ENCODE measurements at regions not wholly inside any gene's neighbourhood (a gene's known extent, or its start where the extent isn't known, plus 50 kb on each side); places are given as distances from the start of the nearest gene placed in this dataset.

DNA sequence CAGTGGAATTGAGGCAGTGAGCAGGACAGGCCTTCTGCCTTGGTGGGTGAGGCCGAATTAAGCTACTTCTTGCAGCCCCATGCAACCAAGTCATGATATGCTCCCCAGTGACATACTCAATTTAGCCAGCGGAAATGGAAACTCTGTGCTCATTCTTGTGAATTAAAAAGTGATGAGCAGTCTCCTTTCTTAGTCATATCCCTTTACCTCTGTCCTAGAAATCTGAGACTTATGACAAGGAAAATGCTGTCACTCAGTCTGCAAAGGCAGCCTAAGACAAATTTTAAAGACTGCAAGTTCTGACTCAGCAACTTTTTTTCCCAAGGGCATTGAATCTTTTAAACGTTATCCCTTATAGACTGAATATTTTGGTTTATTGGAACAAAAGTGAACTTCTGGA, 218.2 kb downstream of the SH3BP4 start:
- Mint-ChIP-seq H3K27ac (no peak overlapping the region), H3K9me3 (peaks cover 5% of the 10 kb centered on the region), H3K4me1 (no peaks in the 10 kb centered on the region), H3K4me3 (no peak overlapping the region), H3K36me3 (ENCODE audit: low read depth) (no peaks in the 10 kb centered on the region), H3K27me3 (peaks cover 16% of the 10 kb centered on the region)
- peak; percentile 23 for ATAC-seq (replicated peaks)

DNA sequence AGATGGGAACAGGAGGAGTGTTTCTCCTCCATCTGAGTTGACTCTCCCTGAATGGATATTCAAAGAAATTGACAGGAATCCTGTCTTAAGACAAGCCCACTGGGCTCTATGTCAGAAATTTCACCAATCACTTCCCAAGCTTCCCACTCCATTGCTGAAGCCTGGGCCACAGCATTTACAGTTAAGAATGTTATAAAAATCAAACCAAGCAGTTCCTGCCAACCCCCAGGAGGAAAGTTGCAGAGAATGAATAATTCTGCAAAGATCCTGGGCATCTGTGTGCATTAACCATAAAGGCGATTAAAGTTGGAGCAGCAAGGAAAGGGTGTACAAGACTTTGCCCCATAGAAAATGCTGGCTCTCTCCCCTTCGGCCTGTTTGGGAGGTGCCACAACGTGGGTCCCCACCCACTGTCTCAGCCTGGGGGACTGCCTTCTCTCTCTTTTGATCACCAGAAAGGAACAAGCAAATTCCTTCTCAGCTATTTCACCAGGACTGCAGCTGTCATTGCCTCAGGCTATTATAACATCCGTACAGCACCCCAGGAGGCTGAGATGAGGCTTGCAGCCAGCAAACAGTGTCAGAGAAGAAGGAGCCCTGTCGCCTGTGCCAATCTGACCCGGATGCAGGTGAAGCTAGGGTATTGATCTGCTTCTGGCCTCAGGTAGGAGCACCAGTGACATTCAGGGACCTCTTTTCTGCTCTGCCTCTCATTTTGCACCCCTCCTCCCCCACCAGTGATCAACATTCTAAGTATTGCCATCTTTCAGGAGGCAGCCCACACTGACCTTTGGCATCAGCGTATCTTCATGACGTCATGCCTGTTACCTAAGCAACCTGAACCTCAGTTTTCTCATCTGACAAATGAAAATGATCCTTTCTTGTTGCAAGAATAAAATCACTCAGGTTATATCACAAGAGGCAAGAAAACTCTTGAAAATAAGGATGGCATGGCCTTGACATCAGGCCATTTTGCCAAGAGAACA, 219.0 kb downstream of the SH3BP4 start:
- no peaks in the 10 kb centered on the region for H3K4me1 Mint-ChIP-seq
- H3K27ac Mint-ChIP-seq: no peak overlapping the region
- H3K36me3 Mint-ChIP-seq (ENCODE audit: low read depth): no peaks in the 10 kb centered on the region
- peaks cover 5% of the 10 kb centered on the region for H3K9me3 Mint-ChIP-seq
- no peak for ATAC-seq (replicated peaks)
- peaks cover 12% of the 10 kb centered on the region for H3K27me3 Mint-ChIP-seq
- H3K4me3 Mint-ChIP-seq: no peak overlapping the region

DNA sequence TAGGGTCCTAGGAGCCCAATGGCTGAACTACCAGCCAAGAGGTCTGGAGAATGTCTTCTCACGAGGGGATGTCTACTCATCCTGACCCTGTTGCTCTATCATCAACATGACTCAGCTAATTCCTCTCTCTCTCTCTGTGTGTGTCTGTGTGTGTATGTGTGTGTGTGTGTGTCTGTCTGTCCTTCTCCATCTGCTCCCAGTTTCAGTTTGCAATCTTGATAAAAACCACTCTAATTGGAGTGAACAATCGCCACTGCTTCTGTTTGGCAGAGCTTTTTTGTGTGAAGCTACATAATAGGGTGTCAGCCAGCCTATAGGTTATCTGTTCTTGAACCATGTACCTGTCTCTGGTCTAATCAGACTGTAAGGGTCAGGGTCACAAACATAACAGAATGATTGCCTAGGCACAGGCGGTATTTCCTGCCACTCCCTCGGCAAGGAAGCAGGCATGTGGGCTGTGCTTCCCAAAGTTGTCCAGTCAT, 219.8 kb downstream of the SH3BP4 start:
- H3K36me3 Mint-ChIP-seq (ENCODE audit: low read depth): no peaks in the 10 kb centered on the region
- H3K27me3 Mint-ChIP-seq: peaks cover 16% of the 10 kb centered on the region
- no peak for ATAC-seq (replicated peaks)
- H3K9me3 Mint-ChIP-seq: peaks cover 9% of the 10 kb centered on the region
- no peaks in the 10 kb centered on the region for H3K4me1 Mint-ChIP-seq
- no peak overlapping the region for H3K4me3 Mint-ChIP-seq
- H3K27ac Mint-ChIP-seq: no peak overlapping the region

DNA sequence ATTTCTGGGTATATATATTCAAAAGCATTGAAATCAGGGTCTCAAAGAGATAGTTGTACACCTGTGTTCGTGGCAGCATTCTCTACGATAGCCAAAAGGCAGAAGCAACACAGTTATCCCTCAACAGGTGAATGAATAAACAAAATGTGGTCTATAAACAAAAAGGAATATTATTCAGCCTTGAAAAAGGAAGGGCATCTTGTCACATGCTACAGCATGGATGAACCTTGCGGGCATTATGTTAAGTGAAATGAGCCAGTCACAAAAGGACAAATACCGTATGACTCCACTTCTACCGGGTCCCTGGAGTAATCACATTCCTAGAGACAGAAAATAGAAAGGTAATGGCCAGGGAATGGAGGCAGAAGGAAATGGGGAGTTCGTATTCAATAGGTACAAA, 228.8 kb downstream of the SH3BP4 start:
- Mint-ChIP-seq H3K4me3 (no peak overlapping the region), H3K27me3 (peaks cover 23% of the 10 kb centered on the region), H3K9me3 (peaks cover 4% of the 10 kb centered on the region), H3K36me3 (ENCODE audit: low read depth) (no peaks in the 10 kb centered on the region), H3K27ac (no peak overlapping the region), H3K4me1 (no peaks in the 10 kb centered on the region)
- ATAC-seq (replicated peaks): no peak

DNA sequence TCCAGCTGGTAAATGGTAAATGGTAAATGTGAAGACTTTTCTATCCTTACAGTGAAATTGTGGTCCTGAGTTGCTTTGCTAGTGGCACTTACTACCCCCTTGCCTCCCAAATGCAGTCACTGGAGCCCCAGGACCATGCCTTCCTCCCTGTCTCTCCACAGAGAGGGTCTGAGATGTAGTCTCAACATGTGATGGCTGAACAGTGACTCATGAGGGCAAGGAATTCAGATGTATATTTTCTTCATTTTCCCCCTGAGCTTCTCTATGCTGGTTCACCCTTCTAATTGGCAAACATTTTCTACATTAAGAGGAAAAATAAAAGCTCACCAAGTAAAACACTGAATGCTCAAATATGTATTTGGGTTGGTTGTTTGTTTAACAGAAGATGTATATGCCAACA, 232.0 kb downstream of the SH3BP4 start:
- Mint-ChIP-seq H3K4me3 (no peak overlapping the region), H3K27ac (no peak overlapping the region), H3K27me3 (peaks cover 18% of the 10 kb centered on the region), H3K4me1 (no peaks in the 10 kb centered on the region), H3K9me3 (no peaks in the 10 kb centered on the region), H3K36me3 (ENCODE audit: low read depth) (no peaks in the 10 kb centered on the region)
- no peak for ATAC-seq (replicated peaks)

DNA sequence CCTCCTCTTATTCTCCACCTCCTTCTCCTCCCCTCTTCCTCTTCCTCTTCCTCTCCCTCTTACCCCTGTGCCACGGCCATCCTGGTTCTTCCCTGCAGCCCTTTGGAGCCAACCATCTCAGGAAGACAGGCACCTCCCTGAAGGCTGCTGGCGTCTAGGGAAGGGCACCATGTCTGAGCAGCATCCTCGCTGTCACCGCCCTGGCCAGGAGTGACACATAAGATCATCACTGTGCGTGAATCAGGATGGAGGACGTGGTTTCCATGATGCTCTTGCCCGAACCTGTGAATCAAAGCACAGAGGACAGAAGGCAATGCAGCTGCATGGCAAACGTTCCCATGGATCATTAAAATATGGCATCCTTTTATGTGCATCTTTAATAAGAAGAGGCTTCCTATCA, 236.0 kb downstream of the SH3BP4 start:
- no peak overlapping the region for H3K4me3 Mint-ChIP-seq
- no peaks in the 10 kb centered on the region for H3K4me1 Mint-ChIP-seq
- H3K27ac Mint-ChIP-seq: no peak overlapping the region
- H3K27me3 Mint-ChIP-seq: peaks cover 11% of the 10 kb centered on the region
- no peaks in the 10 kb centered on the region for H3K9me3 Mint-ChIP-seq
- no peaks in the 10 kb centered on the region for H3K36me3 Mint-ChIP-seq (ENCODE audit: low read depth)
- no peak for ATAC-seq (replicated peaks)

DNA sequence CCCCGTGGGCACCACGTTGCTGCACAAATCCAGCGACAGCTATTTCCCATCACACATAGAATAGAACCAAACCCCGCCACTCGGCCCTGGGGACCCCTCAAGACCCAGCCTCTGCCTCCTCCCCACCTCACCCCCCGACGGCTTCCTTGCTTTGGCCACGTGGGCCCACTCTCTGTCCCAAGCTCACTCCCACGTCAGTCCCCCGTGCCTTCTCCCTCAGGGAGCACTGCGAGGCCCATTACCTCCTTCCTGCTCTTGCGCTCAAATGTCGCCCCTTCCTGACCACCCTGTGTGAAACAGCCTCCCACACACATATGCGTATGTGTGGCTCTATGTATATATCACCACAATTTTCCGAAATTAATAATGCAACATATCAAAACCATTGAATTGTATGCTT, 239.7 kb downstream of the SH3BP4 start:
- Mint-ChIP-seq H3K27me3 (peaks cover 17% of the 10 kb centered on the region), H3K4me3 (no peak overlapping the region), H3K27ac (no peak overlapping the region), H3K9me3 (peaks cover 3% of the 10 kb centered on the region), H3K4me1 (no peaks in the 10 kb centered on the region), H3K36me3 (ENCODE audit: low read depth) (no peaks in the 10 kb centered on the region)
- no peak for ATAC-seq (replicated peaks)

DNA sequence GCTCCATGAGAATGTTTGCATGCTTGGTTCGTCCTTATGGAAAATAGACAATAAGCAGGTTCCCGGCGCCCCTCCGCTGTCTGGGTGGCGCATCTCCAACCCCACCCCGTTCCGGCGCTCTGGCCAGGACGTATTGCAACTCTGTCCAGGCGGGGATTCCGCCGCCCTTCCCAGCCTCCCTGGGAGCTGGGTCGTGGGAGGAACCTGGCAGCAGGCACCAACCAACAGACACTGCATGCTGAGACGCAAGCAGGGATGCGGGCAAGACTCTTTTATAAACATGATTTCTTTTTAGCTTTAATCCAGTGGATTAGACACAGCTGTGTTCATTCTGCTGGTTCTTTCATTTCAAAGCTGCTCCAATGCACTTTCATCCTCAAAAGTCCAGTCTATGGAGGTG, 240.2 kb downstream of the SH3BP4 start:
- H3K9me3 Mint-ChIP-seq: peaks cover 3% of the 10 kb centered on the region
- H3K27ac Mint-ChIP-seq: no peak overlapping the region
- ATAC-seq (replicated peaks): no peak
- H3K4me3 Mint-ChIP-seq: no peak overlapping the region
- H3K4me1 Mint-ChIP-seq: no peaks in the 10 kb centered on the region
- peaks cover 17% of the 10 kb centered on the region for H3K27me3 Mint-ChIP-seq
- no peaks in the 10 kb centered on the region for H3K36me3 Mint-ChIP-seq (ENCODE audit: low read depth)

DNA sequence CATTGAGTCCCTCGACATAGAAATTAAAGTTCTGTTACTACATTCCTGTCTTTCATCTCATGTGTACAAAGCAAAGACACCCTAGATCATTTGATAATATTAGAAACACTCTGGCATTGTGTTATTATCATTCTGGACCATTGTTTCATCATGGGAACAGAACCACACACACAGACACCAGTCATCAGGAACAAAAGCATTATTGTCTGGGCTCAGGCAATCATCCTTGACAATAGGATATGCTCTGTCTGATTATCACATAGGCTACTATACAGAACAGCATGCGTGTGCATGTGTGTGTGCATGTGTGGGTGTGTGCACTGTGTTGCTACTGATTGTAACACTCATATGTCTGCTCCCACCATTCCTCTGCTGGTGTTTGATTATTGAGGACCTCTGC, 242.5 kb downstream of the SH3BP4 start:
- ATAC-seq (replicated peaks): no peak
- no peak overlapping the region for H3K27ac Mint-ChIP-seq
- peaks cover 22% of the 10 kb centered on the region for H3K27me3 Mint-ChIP-seq
- H3K4me1 Mint-ChIP-seq: no peaks in the 10 kb centered on the region
- no peak overlapping the region for H3K4me3 Mint-ChIP-seq
- peaks cover 3% of the 10 kb centered on the region for H3K9me3 Mint-ChIP-seq
- no peaks in the 10 kb centered on the region for H3K36me3 Mint-ChIP-seq (ENCODE audit: low read depth)

DNA sequence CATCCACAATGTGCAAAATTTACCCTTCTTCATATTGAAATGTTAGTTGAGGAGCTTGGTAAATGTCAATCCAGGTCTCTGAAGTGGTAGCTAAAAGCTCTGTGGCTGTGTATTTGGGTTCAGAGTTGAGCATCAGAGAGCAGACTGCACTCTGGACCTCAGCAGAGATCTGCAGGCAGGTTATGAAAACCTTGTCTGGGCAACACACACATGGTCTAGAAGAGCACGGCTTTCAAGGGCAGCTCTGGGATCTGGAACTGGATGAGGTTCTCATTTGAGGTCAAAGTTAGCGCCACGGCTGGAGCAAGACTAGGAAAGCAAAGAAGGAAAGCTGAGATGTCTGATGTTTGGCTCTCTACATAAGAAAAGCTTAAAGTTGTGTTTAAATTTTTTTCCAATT, 243.0 kb downstream of the SH3BP4 start:
- peaks cover 3% of the 10 kb centered on the region for H3K9me3 Mint-ChIP-seq
- peaks cover 24% of the 10 kb centered on the region for H3K27me3 Mint-ChIP-seq
- no peak for ATAC-seq (replicated peaks)

DNA sequence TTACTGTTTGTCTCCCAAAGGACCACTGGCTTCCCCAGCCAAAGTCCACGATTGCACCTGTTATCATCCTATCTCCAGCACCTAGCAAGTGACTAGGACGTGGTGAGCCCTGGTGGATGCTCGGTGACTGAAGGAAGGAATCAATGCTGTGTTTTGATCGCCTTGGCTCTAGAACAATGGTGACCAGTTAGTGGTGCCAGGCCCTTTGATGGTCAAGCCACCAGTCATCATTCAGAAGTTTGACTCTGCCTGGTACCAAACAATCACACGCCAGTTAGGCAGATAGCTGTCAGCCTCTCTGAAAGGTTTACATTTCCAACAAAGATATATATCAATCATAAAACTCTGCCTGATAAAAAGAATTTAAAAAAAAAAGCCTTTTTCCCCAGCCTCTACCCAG, 244.1 kb downstream of the SH3BP4 start:
- Mint-ChIP-seq H3K4me3 (no peak overlapping the region), H3K9me3 (peaks cover 3% of the 10 kb centered on the region), H3K27me3 (peaks cover 26% of the 10 kb centered on the region), H3K36me3 (ENCODE audit: low read depth) (no peaks in the 10 kb centered on the region), H3K4me1 (no peaks in the 10 kb centered on the region), H3K27ac (no peak overlapping the region)
- ATAC-seq (replicated peaks): no peak

More for the DNA sequence above, 243.0 kb downstream of the SH3BP4 start:
- H3K4me3 Mint-ChIP-seq: no peak overlapping the region
- no peaks in the 10 kb centered on the region for H3K36me3 Mint-ChIP-seq (ENCODE audit: low read depth)
- no peak overlapping the region for H3K27ac Mint-ChIP-seq
- no peaks in the 10 kb centered on the region for H3K4me1 Mint-ChIP-seq

DNA sequence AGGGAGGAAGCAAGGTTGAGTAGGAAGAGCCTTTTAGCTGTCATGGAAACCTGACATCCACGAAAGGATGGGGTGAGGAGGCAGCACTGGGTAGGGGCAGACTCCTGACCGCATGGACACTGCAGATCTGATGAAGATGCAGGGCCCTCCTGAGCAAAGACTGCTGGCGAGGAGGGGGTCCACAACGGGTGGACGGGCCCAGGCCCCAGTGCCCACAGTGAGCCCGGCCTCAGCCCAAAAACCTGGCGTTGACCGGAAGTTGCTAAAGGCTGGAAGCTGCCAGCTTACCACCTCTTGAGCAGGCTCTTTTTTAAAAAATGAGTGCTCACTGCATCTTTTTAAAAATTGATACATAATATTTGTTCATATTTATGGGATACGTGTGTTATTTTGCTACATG, 247.3 kb downstream of the SH3BP4 start:
- Mint-ChIP-seq H3K27ac (no peak overlapping the region), H3K36me3 (ENCODE audit: low read depth) (no peaks in the 10 kb centered on the region), H3K4me1 (no peaks in the 10 kb centered on the region), H3K9me3 (no peaks in the 10 kb centered on the region), H3K4me3 (no peak overlapping the region), H3K27me3 (peaks cover 32% of the 10 kb centered on the region)
- ATAC-seq (replicated peaks): no peak

DNA sequence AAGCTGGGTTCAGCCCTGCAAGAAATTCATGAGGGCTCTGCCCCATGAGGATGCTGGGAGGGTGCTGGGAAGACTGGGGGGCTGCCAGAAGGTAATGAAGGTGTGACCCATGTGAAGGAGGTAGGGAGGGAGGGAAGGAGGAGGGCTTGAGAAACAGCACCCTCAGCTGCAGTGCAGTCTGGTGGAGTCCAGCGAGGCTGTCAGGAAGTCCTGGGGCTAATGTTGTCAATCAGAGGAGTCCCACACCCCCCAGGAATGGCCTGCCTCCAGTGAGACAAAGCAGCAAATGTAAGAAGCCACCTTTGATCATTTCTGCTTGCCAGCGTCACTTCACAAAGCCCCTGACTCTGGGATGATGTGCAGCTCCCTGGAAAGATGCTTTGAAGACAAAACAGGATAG, 248.4 kb downstream of the SH3BP4 start:
- Mint-ChIP-seq H3K27me3 (peaks cover 27% of the 10 kb centered on the region), H3K4me3 (no peak overlapping the region), H3K36me3 (ENCODE audit: low read depth) (no peaks in the 10 kb centered on the region), H3K9me3 (no peaks in the 10 kb centered on the region), H3K27ac (no peak overlapping the region), H3K4me1 (no peaks in the 10 kb centered on the region)
- ATAC-seq (replicated peaks): no peak

DNA sequence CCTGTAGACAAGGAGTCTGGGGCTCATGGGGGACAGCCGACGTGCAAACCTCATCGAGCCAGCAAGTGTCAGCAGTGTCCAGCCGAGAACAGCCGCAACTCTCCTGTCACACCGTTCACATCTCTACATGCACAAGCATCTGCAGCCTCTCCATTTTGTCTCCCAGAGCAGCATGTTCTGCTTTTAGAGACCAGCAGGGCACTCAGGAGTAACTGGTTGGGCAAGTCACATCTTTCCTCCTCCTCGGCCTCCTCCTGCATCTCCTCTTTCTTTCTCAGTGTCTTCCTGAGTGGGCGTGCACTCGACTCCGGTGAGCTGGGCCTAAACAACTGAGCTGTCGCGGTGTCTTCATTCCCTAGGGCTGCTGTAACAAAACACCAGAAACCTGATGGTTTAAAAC, 249.9 kb downstream of the SH3BP4 start:
- Mint-ChIP-seq H3K4me1 (no peaks in the 10 kb centered on the region), H3K9me3 (no peaks in the 10 kb centered on the region), H3K27ac (no peak overlapping the region), H3K36me3 (ENCODE audit: low read depth) (no peaks in the 10 kb centered on the region), H3K4me3 (no peak overlapping the region), H3K27me3 (peaks cover 32% of the 10 kb centered on the region)
- no peak for ATAC-seq (replicated peaks)

DNA sequence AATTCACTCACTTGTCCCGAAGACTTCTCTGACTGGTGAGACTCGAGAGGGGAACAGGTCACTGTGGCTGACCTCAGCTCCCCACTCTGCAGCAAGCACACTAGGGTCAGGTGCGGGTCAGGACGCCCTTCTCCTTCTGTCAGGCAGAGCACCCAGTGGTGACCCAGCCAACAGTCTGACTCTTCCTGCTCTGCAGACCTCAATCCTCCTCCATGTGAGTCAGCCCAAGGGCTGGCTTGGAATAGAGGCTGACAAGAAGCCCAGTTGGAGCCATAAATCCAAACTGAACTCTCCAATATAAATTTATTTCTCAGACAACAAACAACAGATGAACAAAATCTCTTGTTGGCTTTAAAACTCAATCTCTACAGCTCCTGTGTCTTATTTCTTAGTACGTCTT, 253.1 kb downstream of the SH3BP4 start:
- no peaks in the 10 kb centered on the region for H3K36me3 Mint-ChIP-seq (ENCODE audit: low read depth)
- H3K27ac Mint-ChIP-seq: no peak overlapping the region
- H3K4me1 Mint-ChIP-seq: no peaks in the 10 kb centered on the region
- H3K9me3 Mint-ChIP-seq: no peaks in the 10 kb centered on the region
- H3K4me3 Mint-ChIP-seq: no peak overlapping the region
- no peak for ATAC-seq (replicated peaks)
- peaks cover 35% of the 10 kb centered on the region for H3K27me3 Mint-ChIP-seq
